DND-41 (cell line): ENCODE measurements at regions not wholly inside any gene's neighbourhood (a gene's known extent, or its start where the extent isn't known, plus 50 kb on each side); places are given as distances from the start of the nearest gene placed in this dataset.

Experiments used
- EZH2 ChIP-seq: IDR thresholded peaks from 3 replicates; pipeline ENCODE4 v1.6.1; 2012; ENCODE audit warnings: borderline replicate concordance, low read depth, mild to moderate bottlenecking, moderate library complexity, low read length, inconsistent platforms; ENCODE audit not compliant: severe bottlenecking
- TF ChIP-seq, protein P1 (sequence below): IDR thresholded peaks from 2 replicates; pipeline ENCODE4 v1.5.1; 2012; ENCODE audit warnings: borderline replicate concordance, low read length, moderate library complexity, mild to moderate bottlenecking; ENCODE audit not compliant: poor library complexity, severe bottlenecking; ENCODE audit errors: extremely low read depth

DNA sequence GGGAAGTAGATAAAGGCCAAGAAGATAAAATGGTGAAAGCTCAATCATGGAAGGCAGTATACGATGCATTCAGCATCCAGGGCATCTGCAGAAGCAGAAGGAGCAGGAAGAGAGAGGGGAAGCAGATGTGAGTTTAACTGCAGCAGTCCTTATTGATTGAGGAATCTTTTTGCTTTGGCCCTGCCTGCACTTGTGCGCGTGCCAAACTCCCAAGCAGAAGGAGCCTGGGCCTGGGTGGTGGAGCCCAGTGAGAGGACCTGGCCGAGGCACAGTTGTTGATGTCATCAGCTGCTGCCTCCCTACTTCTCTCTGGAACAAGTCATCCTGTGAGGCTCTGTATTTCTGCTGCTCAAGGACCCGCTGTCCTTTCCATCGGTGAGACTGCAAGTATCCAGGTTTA, 65.5 kb upstream of the ROPN1 start:
- TF ChIP-seq, protein P1, sequence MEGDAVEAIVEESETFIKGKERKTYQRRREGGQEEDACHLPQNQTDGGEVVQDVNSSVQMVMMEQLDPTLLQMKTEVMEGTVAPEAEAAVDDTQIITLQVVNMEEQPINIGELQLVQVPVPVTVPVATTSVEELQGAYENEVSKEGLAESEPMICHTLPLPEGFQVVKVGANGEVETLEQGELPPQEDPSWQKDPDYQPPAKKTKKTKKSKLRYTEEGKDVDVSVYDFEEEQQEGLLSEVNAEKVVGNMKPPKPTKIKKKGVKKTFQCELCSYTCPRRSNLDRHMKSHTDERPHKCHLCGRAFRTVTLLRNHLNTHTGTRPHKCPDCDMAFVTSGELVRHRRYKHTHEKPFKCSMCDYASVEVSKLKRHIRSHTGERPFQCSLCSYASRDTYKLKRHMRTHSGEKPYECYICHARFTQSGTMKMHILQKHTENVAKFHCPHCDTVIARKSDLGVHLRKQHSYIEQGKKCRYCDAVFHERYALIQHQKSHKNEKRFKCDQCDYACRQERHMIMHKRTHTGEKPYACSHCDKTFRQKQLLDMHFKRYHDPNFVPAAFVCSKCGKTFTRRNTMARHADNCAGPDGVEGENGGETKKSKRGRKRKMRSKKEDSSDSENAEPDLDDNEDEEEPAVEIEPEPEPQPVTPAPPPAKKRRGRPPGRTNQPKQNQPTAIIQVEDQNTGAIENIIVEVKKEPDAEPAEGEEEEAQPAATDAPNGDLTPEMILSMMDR = no peak
- no peak for TF ChIP-seq EZH2
